ENCODE measurements at regions not wholly inside any gene's neighbourhood (a gene's known extent, or its start where the extent isn't known, plus 50 kb on each side); places are given as distances from the start of the nearest gene placed in this dataset.
"Not testable (repeated sequence)": the region's sequence is repeated elsewhere in the genome, so short reads cannot be mapped to it uniquely, and the experiment has no call there.

DNA sequence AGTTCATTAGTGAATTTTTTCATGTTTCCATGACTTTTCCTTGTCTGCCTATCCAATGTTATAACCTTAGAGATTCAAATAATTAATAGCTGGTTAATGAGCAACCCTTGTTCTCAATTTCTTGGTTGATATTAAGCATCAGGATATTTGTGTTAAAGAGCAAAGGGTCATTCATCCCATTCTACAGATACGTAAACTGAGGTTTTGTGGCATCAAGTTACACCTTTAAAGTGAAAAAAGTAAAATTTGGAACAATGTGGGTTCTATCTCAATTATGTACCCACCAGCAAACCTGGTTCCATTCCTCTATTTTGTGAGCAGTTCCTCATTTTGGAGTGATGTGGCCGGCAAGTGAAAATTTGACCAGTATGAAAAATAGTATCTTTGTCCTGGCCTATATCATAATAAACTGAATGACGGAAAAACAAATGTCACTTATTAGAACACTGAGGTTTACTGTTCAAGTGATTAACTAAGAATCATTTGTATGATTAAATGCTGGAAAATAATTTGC, 220.5 kb upstream of the ATP5MC3 start:
- no peak for DNase-seq

DNA sequence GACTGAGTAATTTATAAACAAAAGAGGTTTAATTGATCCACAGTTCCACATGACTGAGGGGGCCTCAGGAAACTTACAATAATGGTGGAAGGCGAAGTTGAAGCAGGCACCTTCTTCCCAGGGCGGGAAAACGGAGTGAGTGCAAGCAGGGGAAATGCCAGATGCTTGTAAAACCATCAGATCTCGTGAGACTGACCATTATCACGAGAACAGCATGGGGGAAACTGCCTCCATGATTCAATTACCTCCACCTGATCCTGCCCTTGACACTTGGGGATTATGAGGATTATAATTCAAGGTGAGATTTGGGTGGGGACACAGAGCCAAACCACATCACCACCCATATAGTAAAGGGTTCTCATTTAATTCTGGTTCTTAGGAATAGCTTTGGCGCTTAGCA, 219.5 kb upstream of the ATP5MC3 start:
- no peak for DNase-seq

DNA sequence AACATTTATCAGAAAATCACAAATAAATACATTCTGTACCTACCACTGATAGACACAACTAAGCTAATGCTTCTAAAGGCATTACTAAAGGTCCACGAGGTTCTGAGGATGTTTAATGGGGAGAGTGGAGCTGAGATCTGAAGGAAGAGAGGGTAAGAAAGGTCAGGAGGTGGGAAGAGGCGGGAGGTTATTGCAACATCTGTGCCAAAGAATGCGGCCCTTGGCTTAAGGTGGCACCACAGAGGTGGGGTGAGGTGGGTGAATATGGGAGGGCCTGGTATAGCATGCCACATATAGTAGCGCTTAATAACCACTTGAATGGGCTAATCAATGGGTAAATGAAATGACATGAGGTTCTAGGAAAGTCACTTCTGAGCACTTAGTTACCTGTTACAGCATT, 217.8 kb upstream of the ATP5MC3 start:
- no peak for DNase-seq

DNA sequence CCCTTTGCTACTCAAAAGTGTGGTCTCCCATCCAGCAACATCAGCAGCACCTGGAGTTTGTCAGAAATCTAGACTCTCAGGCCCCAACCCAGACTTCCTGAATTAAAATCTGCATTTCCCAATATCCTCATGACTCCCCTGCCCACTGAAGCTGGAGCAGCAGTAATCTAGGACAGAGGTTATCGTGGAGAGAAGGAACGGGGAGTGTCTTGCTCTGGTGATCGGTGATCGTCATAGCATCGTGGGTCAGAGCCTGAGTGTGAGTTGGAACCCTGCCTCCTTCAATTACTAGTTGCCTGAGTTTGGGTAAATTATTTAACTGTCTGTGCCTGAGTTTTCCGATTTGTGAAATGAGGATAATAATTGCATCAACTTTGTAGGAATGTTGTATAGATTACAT, 217.3 kb upstream of the ATP5MC3 start:
- DNase-seq, result no peak

DNA sequence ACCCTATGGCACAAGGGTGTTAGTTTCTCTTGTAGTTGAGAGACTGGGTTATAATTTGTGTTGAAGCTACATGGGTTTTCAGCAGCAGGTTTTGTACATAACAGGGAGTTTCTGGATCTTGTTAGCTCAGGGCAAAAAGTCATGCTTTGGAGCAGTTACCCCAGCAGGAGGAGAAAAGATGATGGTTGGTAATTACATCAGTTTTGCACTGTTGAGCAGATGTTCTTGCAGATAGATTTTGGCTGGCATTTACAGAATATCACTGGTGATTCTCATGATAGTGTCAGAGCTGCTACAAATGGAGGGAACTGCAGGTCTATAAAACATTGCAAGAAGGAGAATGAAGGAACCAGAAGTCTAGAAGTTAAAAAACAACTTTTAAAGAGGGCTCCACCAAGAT, 215.2 kb upstream of the ATP5MC3 start:
- DNase-seq, result peak; percentile 37

DNA sequence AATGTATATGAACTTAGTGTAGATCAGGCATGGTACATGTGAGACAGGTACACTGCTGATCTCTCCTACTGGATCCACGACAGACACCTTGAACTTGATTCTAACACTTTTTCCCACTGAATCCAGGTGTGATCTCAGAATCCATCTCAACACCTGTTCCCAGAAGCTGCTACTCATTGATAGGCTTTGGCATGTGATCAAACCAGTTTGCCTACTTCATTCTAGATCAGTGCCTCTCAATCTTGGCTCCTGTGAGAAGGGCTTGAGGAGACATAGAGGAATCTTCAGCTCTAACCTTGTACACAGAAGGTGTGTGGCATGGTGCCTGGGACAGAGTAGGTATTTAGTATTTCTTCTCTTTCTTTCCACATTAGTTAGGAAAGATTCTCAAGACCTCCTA, 212.3 kb upstream of the ATP5MC3 start:
- no peak for DNase-seq

DNA sequence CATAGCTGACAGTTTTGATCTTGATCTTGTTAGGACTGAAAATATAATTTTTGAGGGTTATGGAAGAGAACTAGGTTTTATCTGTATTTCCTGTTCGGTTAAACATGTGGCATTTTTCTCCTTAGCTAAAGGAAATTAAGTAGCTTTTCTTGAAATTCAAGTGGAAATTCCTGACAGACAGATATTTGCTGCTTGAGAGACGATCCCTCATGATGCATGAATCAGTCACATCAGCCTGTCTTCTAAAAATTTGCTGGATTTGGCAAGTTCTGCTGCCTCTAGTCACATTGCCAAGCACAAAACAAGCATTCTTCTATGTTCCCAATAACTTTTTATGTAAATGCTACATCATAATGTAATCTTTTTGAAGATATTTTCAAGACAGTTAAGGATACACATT, 201.8 kb upstream of the ATP5MC3 start:
- no peak for DNase-seq

DNA sequence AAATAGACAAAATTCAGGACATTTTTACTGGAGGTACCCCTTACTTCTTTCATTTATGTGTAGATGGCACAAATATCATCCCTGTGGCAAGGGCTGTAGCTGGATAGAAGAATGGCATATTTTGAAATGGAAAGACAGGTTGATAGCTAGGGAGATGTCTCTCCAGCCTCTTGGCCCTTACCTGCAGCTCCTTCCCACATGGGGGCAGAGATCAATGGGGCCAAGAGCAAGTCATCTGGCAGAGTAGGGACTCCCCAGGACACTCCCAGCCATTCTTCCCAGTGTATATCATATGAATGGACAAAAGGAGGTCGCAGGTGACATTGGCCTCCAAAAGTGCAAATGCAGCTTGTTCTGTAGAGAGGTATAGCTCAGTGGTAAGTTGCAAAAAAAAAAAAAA, 192.2 kb upstream of the ATP5MC3 start:
- DNase-seq, result no peak

DNA sequence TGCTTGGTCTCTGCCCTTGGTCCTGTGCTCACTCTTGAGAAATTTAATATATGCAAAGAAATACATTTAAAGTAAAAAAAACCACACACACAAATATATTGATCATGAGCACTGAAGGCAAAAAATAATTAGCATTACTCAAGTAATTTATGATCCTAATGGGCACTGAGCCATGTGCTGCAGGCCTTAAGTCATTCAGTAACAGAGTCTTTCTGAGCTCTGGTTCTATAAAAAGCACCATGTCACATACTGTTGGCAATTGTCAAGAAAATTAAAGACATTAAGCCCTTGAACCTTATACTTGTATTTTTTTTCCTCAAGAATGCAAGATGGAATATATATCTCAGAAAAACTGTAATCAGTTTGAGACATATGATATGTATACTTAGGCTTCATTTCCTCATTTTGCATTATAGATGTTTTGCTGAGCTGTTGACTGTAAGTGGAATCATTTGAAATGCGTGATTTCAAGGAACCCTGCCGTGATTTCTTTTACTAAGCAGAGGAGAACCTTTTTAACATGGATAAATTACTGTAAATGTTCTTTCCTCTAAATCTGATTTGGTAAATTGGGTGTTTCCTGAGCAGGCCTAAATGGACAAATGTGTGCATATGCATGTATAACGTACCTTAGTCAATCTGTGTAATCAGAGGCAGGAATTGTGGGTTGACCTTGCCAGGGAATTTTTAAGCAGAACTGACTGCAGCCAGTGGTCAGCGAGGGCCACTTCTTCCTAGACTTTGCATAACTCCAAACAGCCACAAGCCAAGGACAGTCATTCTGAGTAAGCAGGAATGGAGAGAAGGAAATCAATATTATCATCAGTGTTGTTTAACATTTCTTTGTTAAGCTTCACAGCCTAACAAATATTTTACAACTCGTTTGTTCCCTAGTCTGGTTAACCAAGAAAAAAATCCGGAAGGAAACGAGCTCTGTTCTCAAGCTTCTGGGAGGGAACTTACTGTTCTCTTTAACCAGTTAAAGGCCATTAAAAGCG, 191.5 kb upstream of the ATP5MC3 start:
- DNase-seq, result no peak

DNA sequence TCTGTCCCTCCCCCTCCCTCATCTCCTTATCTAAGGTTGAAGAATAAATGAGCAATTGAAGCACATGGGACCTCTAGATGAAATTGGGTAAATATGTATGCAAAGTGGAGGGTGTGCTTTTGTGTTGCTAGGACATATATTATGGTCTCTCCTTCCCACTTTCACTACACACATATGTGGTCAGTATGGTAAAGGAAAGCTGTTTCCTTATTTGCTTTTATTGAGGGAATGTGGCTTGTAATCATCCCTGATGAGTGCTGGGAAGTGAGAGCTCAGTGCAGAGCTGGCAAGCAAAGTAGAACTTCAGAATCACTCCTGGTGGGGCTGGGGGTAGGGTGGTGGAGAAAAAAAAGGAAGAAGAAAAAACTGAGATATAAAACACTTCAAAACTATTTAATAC, 189.9 kb upstream of the ATP5MC3 start:
- no peak for DNase-seq

DNA sequence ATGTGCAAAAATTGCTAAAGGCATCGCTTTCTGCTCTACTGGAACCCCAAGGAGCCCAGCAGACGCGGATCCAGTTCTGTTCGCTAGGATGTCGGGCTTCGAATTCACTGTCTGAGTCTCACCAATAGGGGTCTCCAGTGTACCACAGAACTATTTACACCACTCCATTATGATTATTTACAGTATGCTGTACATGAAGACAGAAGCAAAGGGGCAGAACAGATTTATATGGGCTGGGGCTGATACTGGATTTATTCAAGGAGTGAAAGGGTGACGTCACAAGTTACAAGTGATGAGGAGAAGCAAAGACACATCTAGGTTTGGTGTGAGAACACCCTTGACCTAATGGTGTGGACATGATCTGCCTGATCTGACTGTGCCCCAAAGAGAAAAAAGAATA, 185.3 kb upstream of the ATP5MC3 start:
- peak; percentile 70 for DNase-seq

DNA sequence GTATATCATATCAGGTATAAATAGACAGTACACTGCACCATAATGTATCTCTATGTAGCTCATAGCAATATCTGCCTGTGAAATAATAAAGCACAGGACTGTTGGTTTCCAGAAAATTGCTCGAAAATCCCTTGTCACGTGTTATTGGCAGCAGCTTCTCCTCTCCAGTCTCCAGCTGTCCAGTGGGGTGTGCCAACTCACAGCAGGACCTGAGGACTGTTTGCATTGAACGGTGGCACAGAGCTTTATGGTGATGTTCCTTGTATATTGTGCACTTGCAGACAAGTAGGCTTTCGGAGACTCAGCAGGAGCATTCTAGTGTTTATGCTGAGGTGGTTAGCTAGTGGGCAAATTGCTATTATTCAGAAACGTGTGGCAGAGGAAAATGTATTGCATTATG, 182.2 kb upstream of the ATP5MC3 start:
- DNase-seq, result peak; percentile 94

DNA sequence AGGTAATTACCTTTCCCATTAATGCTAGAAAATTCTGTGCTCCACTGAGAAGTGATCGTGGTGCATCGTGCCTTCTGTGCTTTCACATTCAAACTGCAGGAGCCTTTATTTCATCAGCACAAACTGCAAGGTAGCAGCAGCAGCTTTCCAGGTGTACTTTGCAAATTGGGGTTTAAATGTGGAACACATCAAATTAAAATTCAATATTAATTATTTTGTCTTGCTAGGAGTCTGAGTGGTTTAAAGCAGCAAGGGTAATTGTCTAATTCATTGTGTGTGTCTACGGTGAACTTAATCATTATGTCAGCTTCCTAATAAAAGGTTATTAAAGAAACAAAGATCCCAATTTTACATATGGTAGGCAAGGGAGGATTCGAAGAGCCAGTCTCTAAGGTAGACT, 180.8 kb upstream of the ATP5MC3 start:
- DNase-seq, result no peak

DNA sequence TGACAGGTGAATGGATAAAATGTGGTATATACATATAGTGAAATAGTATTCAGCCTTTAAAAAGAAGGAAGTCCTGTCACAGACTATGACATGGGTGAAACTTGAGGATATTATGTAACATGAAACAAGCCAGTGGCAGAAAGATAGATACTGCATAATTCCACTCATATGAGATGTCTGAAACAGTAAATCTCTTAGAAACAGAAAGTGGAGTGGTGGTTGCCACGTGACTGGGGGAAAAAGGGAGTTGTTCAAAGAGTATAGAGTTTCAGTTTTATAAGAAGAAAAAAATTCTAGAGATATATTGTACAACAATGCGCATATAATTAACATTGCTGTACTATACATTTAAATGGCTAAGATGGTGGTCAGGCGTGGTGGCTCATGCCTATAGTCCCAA, 178.2 kb upstream of the ATP5MC3 start:
- no peak for DNase-seq

DNA sequence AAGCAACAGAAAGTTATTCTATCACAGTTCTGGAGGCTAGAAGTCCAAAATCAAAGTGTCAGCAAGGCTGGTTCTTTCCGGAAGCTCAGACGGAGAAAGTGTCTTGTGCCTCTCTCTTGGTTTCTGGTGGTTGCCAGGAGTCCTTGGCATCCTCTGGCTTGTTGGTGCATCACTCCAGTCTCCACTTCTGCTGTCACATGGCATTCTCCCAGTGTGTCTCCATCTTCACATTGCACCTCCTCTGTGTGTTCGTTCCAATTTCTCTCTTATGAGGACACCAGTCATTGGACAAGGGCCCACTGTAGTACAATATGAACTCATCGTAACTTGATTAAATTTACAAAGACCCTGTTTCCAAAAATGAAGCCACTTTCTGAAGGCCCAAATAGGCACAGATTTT, 175.4 kb upstream of the ATP5MC3 start:
- DNase-seq, result no peak

DNA sequence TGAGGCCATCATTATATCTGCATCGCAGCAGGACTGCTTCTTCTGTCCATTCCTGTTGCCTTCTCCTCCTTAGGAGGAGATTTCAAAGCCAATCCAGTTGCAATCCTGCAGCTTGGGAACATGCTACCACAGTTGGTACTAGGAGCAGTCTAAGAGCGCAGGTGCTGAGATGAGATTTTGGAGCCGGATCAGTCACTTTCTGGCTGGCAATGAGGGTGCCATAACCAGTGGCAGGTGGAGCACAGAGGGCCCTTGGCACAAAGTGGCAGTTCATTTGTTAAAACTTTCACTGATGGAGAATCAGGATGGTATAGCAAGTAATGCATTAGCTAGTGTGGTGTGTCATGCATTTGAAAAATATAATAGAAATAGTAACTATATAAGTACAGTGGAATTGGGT, 173.7 kb upstream of the ATP5MC3 start:
- DNase-seq, result no peak

DNA sequence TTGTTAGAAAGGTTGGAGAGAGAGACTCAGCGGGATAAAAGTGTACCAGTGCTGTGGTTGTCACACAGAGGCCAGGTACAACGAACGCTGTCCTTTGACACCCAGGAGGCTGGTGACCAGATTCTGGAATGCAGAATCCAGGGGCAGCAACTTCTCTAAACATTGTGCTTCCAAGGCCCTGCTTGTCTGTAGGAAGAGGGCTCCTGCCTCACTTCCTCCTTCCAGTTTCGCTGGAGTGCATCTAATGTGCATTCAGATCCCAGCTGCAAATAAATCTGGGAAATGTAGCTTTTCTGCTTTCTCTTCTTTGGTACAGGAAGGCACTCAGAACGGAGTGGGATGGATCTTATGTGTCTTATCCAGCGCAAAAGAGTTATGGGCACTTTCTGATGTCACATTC, 171.8 kb upstream of the ATP5MC3 start:
- no peak for DNase-seq

DNA sequence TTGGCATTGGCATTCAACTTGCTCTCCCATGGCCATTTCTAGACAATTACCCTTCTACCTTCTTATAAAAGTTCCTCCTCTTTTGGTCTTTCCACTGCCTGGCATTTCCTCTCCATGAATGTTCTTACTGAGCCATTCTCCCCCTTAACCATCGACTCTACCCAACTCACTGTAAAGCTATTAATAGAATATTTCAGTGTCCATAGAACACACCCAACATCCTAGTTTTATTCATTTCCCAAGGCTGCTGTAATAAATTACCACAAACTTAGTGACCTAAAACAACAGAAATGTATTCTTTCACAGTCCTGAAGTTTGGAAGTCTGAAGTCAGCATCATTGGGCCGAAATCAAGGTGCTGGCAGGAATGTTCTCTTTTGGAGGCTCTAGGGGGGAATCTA, 170.0 kb upstream of the ATP5MC3 start:
- no peak for DNase-seq

DNA sequence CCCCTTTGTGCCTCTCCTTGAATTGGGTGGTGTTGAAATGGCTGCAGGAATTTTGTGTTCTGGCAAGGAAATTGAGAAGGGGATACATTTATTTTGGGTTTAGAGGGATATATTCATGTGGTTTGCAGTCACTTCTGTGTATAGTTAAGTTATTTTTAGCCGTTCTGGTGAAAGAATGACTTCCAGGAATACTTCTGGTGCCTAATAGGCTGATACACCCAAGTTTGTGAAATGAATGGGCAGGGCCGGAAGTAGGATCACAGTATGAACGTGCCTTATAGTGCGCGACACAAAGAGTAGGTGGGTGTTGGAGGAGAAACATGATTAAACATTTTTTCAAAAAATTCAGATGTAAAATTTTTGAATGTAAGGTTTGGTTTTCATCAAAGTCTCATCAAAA, 168.6 kb upstream of the ATP5MC3 start:
- DNase-seq, result no peak

DNA sequence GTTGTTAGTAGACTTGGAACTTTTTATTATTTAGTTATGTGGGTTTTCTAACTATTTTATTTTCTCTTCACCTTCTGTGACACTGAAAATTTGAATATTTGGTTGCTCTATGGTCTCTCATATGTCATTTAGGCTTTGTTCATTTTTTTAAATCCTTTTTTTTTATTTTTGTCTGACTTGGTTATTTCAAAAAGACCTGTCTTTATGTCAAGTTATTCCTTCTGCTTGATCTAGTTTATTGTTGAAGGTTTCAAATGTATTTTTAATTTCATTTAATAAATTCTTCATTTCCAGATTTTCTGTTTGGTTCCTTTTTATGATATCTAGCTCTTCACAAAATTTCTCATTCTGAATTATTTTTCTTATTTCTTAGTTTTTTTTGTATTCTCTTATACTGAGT, 160.6 kb upstream of the ATP5MC3 start:
- DNase-seq, result no peak

DNA sequence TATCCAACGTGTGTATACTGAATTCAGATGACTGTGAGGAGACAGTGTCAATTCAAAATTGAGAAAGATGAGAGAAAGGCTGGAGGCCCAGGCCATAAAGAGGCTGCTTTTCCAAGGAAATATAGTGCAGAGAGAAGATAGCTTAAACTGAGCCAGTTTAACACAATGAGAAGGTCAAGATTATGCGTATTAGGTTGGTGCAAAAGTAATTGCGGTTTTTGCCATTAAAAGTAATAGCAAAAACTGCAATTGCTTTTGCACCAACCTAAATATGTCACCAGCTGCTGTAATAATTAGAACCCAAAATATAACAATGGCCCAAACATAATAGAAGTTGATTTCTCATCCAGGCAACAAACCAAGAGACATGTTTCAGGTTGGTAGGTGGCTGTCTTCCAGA, 148.7 kb upstream of the ATP5MC3 start:
- DNase-seq, result no peak

DNA sequence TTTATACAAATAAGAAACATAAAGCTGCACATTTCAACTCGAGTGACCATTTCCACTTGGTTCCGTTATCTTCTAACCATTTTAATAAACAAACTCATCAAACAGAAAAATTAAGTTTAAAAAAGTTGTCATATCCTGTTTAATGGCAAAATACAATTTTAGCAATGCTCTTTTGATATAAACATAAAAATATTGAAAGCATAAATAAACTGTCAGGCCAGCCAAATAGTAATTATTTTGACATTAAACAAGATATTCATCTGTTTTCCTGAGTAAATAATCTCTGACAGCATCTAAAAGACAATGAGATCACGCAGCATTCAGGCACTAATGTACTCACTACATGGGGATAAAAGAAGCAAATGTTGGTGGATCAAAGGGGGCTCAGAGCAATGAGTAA, 145.3 kb upstream of the ATP5MC3 start:
- DNase-seq, result no peak

DNA sequence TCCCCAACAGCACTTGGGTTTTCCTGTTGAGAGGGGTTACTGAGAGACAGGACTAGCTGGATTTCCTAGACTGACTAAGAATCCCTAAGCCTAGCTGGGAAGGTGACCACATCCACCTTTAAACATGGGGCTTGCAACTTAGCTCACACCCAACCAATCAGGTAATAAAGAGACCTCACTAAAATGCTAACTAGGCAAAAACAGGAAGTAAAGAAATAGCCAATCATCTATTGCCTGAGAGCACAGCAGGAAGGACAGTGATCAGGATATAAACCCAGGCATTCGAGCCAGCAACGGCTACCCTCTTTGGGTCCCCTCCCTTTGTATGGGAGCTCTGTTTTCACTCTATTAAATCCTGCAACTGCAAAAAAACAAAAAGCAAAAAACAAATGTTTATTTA, 144.7 kb upstream of the ATP5MC3 start:
- DNase-seq, result not testable (repeated sequence)

DNA sequence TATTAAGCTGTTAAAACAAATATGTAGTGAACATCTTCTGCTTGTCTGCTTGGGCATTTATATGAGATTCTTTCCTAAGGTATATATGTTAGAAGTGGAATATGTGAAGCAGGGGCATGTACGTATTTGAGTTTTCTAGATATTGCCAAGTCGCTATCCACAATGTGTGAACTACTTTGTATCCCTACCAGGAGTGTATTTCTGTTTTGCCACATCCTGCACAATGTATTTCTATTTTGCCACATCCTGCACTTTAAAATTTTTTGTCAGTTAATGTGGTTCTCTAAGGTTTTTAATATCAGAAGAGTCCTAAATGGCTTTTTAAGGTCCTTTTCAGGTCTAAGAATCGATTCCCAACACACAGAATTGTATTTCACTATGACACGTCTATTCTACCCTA, 141.7 kb upstream of the ATP5MC3 start:
- no peak for DNase-seq

DNA sequence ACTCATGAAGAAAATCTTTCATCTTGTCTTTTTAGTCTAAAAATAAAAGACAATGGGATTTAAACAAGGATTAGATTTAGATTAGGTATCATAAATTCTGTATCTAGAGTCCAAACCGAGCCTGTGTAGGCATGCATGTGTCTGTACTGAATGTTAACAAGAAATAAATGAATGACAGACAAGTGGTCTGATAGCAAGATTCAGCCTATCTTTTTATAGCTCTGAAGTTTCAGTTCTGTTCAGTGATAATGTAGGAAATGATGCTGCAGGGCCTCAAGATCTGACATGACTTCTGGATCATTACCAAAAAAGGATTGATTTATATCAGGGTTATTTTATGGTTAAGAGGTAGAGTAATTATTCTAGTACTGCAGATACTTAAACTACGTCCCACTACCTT, 137.0 kb upstream of the ATP5MC3 start:
- DNase-seq, result no peak

Measured in NCI-H146 (cell line).